GM23338 (cell line): ENCODE measurements at regions not wholly inside any gene's neighbourhood (a gene's known extent, or its start where the extent isn't known, plus 50 kb on each side); places are given as distances from the start of the nearest gene placed in this dataset.

Experiments used
- ATAC-seq: fragments of 200-7000 bp; cut with Tn5 transposase; 3 replicates; pipeline ENCODE4 v1.9.1; 2020
- DNase-seq: peaks from one replicate; pipeline ENCODE4 v3.0.0-alpha.2; 2015; ENCODE audit warnings: low spot score
- H2AFZ ChIP-seq: fragments of 200-600 bp; sonication (generic); 2 replicates; pipeline ENCODE4 v1.8.0; 2016; ENCODE audit warnings: antibody characterized with exemption, mild to moderate bottlenecking, moderate library complexity
- H3F3A ChIP-seq: fragments of 200-600 bp; sonication (generic); replicated peaks from 2 replicates; pipeline ENCODE4 v1.8.0; 2017; ENCODE audit warnings: antibody characterized with exemption, mixed run types, low read depth
- H3K27ac ChIP-seq: fragments of 200-600 bp; sonication (generic); 2 replicates; pipeline ENCODE4 v1.6.1; 2016; ENCODE audit warnings: low read depth
- H3K27me3 ChIP-seq: fragments of 200-600 bp; sonication (generic); 2 replicates; pipeline ENCODE4 v1.8.0; 2016; ENCODE audit warnings: mild to moderate bottlenecking, mixed run types, moderate library complexity; ENCODE audit not compliant: insufficient read depth
- H3K36me3 ChIP-seq: fragments of 200-600 bp; sonication (generic); 2 replicates; pipeline ENCODE4 v1.8.0; 2016; ENCODE audit warnings: mild to moderate bottlenecking; ENCODE audit not compliant: insufficient read depth
- H3K4me1 ChIP-seq: fragments of 200-600 bp; sonication (generic); 2 replicates; pipeline ENCODE4 v1.8.0; 2016; ENCODE audit warnings: mild to moderate bottlenecking, moderate library complexity; ENCODE audit not compliant: insufficient read depth
- H3K4me2 ChIP-seq: fragments of 200-600 bp; sonication (generic); 2 replicates; pipeline ENCODE4 v1.7.1; 2017; ENCODE audit warnings: mixed run types
- H3K4me3 ChIP-seq: fragments of 200-600 bp; sonication (generic); 2 replicates; pipeline ENCODE4 v1.6.1; 2016; ENCODE audit warnings: mixed run types
- H3K79me2 ChIP-seq: fragments of 200-600 bp; sonication (generic); replicated peaks from 2 replicates; pipeline ENCODE4 v1.8.0; 2017; ENCODE audit warnings: mild to moderate bottlenecking; ENCODE audit not compliant: insufficient read depth
- H3K9me2 ChIP-seq: fragments of 200-600 bp; sonication (generic); 2 replicates; pipeline ENCODE4 v1.8.0; 2017; ENCODE audit not compliant: insufficient read depth
- H4K20me1 ChIP-seq: fragments of 200-600 bp; sonication (generic); replicated peaks from 2 replicates; pipeline ENCODE4 v1.8.0; 2017; ENCODE audit warnings: mild to moderate bottlenecking; ENCODE audit not compliant: insufficient read depth
- H3K27ac Mint-ChIP-seq: 2 replicates; pipeline ENCODE4 v1.8.0; 2020; ENCODE audit warnings: inconsistent platforms, mild to moderate bottlenecking, moderate library complexity, mixed read lengths
- H3K27me3 Mint-ChIP-seq: 3 replicates; pipeline ENCODE4 v1.8.0; 2022; ENCODE audit warnings: low read depth, mild to moderate bottlenecking, moderate library complexity, mixed read lengths, inconsistent platforms; ENCODE audit not compliant: insufficient read depth, poor library complexity
- H3K36me3 Mint-ChIP-seq: 3 replicates; pipeline ENCODE4 v1.8.0; 2021; ENCODE audit warnings: low read depth, mild to moderate bottlenecking, inconsistent platforms, moderate library complexity, mixed read lengths
- H3K4me1 Mint-ChIP-seq: 3 replicates; pipeline ENCODE4 v1.8.0; 2020; ENCODE audit warnings: mild to moderate bottlenecking, inconsistent platforms, mixed read lengths
- H3K4me3 Mint-ChIP-seq: 3 replicates; pipeline ENCODE4 v1.8.0; 2021; ENCODE audit warnings: moderate library complexity, mild to moderate bottlenecking, inconsistent platforms, mixed read lengths
- H3K9me3 Mint-ChIP-seq: 3 replicates; pipeline ENCODE4 v1.8.0; 2020; ENCODE audit warnings: moderate library complexity, mild to moderate bottlenecking, inconsistent platforms, mixed read lengths
- CTCF ChIP-seq, 2 experiments: fragments of 200-600 bp in 1 of 2; sonication (generic) in 1 of 2; conservative IDR thresholded peaks; 2 replicates each; pipeline versions ENCODE4 v1.5.1 to v1.6.1; 2016 to 2017; ENCODE audit warnings: antibody characterized with exemption in 2 of 2, low read depth in 2 of 2, mild to moderate bottlenecking in 2 of 2, moderate library complexity in 1 of 2
- ETS1 ChIP-seq: IDR thresholded peaks from 2 replicates; pipeline ENCODE4 v1.6.1; 2016; ENCODE audit warnings: antibody characterized with exemption
- JUNB ChIP-seq: IDR thresholded peaks from one replicate; pipeline ENCODE4 v1.6.1; 2016; ENCODE audit warnings: antibody characterized with exemption; ENCODE audit not compliant: unreplicated experiment
- NANOG ChIP-seq: IDR thresholded peaks from 2 replicates; pipeline ENCODE4 v1.6.1; 2016; ENCODE audit warnings: antibody characterized with exemption, borderline replicate concordance
- POLR2AphosphoS5 ChIP-seq: IDR thresholded peaks from 2 replicates; pipeline ENCODE4 v1.6.1; 2016; ENCODE audit warnings: antibody characterized with exemption, low read depth
- REST ChIP-seq: IDR thresholded peaks from one replicate; pipeline ENCODE4 v1.6.1; 2018; ENCODE audit warnings: antibody characterized with exemption; ENCODE audit not compliant: unreplicated experiment
- STAT1 ChIP-seq: IDR thresholded peaks from one replicate; pipeline ENCODE4 v1.6.1; 2016; ENCODE audit warnings: antibody characterized with exemption; ENCODE audit not compliant: unreplicated experiment
- ZNF331 ChIP-seq: fragments of 250-450 bp; sonication (Bioruptor Pico); IDR thresholded peaks from 2 replicates; pipeline ENCODE4 v1.5.0; 2020; ENCODE audit warnings: low read depth, mild to moderate bottlenecking, moderate library complexity
- ZNF462 ChIP-seq: fragments of 250-450 bp; sonication (Bioruptor Pico); IDR thresholded peaks from 2 replicates; pipeline ENCODE4 v1.5.0; 2020; ENCODE audit warnings: mild to moderate bottlenecking, moderate library complexity

- TF ChIP-seq ZNF462 (CRISPR knock-in tag): no peak
- TF ChIP-seq NANOG: no peak
- no peak for TF ChIP-seq JUNB
- TF ChIP-seq REST: no peak
- TF ChIP-seq STAT1: no peak
- TF ChIP-seq POLR2AphosphoS5: no peak
Measured at GRCh38 chr10:59493017-59493416, 130.7 kb upstream of the FAM13C start (continued).

GRCh38 chr10:59479426-59479825 lies 117.1 kb upstream of the FAM13C start:
- Histone ChIP-seq H3K36me3 (no peaks in the 10 kb centered on the region), H3K4me2 (no peak overlapping the region), H3K9me2 (no peaks in the 10 kb centered on the region; the same call in 1 of the 2 replicates), H3F3A (no peaks in the 10 kb centered on the region), H2AFZ (peak overlapping the region; percentile 14; the same call in 1 of the 2 replicates), H3K27ac (no peak overlapping the region), H4K20me1 (no peaks in the 10 kb centered on the region), H3K4me3 (no peak overlapping the region), H3K4me1 (no peaks in the 10 kb centered on the region), H3K27me3 (no peaks in the 10 kb centered on the region), H3K79me2 (no peaks in the 10 kb centered on the region)
- Mint-ChIP-seq H3K4me1 (no peaks in the 10 kb centered on the region), H3K27ac (no peak overlapping the region), H3K4me3 (no peak overlapping the region), H3K27me3 (no peaks in the 10 kb centered on the region), H3K36me3 (no peaks in the 10 kb centered on the region), H3K9me3 (no peaks in the 10 kb centered on the region)
- ATAC-seq (no peak), DNase-seq (no peak)
- no peak for TF ChIP-seq JUNB
- TF ChIP-seq ZNF331 (CRISPR knock-in tag): no peak
- TF ChIP-seq STAT1: no peak
- no peak for TF ChIP-seq NANOG
- TF ChIP-seq POLR2AphosphoS5: no peak
- no peak for TF ChIP-seq CTCF (conservative IDR thresholded peaks at IDR 0.05; ENCODE audit: low read depth in 2 of 2)
- TF ChIP-seq ETS1: no peak
